Pancreas (tissue), 10 donors: ENCODE measurements at regions not wholly inside any gene's neighbourhood (a gene's known extent, or its start where the extent isn't known, plus 50 kb on each side); places are given as distances from the start of the nearest gene placed in this dataset.
A peak's percentile ranks its signal among the peaks of the same experiment; 100 is the strongest.

Experiments
- ATAC-seq, 4 donors: fragments of 200-7000 bp; cut with Tn5 transposase; one replicate each; pipeline versions ENCODE4 v1.8.0 to v1.9.1; 2020; ENCODE audit warnings: mild to moderate bottlenecking in 4 of 4, moderate library complexity in 4 of 4
- DNase-seq, 6 donors: peaks; one replicate each; pipeline ENCODE4 v3.0.0-alpha.2; 2020
- FAIRE-seq: peaks from 2 replicates; lab custom pipeline; 2012; peaks lifted over from hg19 to GRCh38; lab: Jason Lieb, UNC
- H3K27ac ChIP-seq, 4 donors: fragments of 200-600 bp; sonication (generic); 1 replicate in 3 of 4; 2 replicates in 1 of 4; pipeline versions ENCODE4 v1.5.0 to v1.8.0; 2020
- H3K27me3 ChIP-seq, 4 donors: fragments of 200-600 bp; one replicate each; pipeline ENCODE4 v1.8.0; 2021
- H3K36me3 ChIP-seq, 3 donors: fragments of 200-600 bp; sonication (generic) in 1 of 3; one replicate each; pipeline versions ENCODE4 v1.5.0 to v1.8.0; 2020 to 2021
- H3K4me1 ChIP-seq, 3 donors: fragments of 200-600 bp; one replicate each; pipeline ENCODE4 v1.8.0; 2021
- H3K4me3 ChIP-seq, 4 donors: fragments of 200-600 bp; sonication (generic) in 2 of 4; one replicate each; pipeline versions ENCODE4 v1.5.0 to v1.8.0; 2020 to 2021
- H3K9me3 ChIP-seq, 4 donors: fragments of 200-600 bp; one replicate each; pipeline ENCODE4 v1.8.0; 2021
- WGBS, 2 donors: extraction: QIAGEN DNeasy Blood & Tissue Kit; methylation state at CpG; one replicate each; pipeline ENCODE4 v1.1.7; 2013; 5-methylcytosine and 5-hydroxymethylcytosine counted together
- intact Hi-C, 3 donors: fragments of 100-400 bp; cut with DNase I; formaldehyde crosslinking; loops; one replicate each; pipeline versions ENCODE4 v1.11.1 to v1.14.2; 2022
- TF ChIP-seq, protein P1 (sequence below), 4 donors: fragments of 200-600 bp; sonication (generic) in 3 of 4; IDR thresholded peaks; one replicate each; pipeline versions ENCODE4 v1.5.0 to v1.8.0; 2021; ENCODE audit warnings: antibody characterized with exemption in 4 of 4
- donor health status: healthy with polysubstance abuse.
- donor health status: DM: no; HTN: no; CAD: no; lungs with moderate emphysema.
- donor health status: DM: no; HTN: no; CAD: no.
- donor health status: control.
- donor health status: control.
- donor health status: Bipolar disorder and iron deficiency.
- donor health status: DM: yes; HTN: yes; CAD: no.
- donor health status: DM: no; HTN: no; CAD: no.
- donor health status: DM: no; HTN: no; CAD: no.
- donor health status: DM: yes; HTN: yes; CAD: no.

DNA sequence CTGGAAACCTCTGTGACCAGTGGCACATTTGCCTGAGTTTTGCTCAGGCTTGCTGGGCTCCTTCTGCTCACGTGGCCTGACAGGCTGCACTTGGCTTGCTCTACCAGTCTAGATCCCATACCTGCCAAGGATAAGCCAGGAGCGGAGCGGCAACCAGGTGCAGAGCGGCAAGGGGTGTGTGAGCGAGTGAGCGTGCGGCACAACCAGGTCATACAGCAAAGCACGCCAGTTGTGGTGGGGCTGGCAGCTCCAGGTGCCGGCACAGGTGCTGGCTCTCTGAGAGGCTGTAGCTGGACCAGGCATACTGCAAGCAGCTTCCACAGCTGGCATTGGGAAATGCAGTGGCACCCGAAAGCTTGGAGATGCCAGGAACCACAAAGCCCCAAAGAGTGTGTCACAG is 1495.1 kb downstream of the PCDH7 start:
- no peaks in the 10 kb centered on the region for H3K4me1 ChIP-seq
- H3K36me3 ChIP-seq, result no peaks in the 10 kb centered on the region
- H3K4me3 ChIP-seq, result no peak overlapping the region
- DNase-seq (peak in 3 of 6 donors; percentile 12 to 50 (median 36)), ATAC-seq (no peak), FAIRE-seq (no peak)
- H3K27me3 ChIP-seq, result no peaks in the 10 kb centered on the region
- intact Hi-C loops, result no loop called here
- no peaks in the 10 kb centered on the region for H3K9me3 ChIP-seq
- no peak overlapping the region for H3K27ac ChIP-seq
- TF ChIP-seq, protein P1, sequence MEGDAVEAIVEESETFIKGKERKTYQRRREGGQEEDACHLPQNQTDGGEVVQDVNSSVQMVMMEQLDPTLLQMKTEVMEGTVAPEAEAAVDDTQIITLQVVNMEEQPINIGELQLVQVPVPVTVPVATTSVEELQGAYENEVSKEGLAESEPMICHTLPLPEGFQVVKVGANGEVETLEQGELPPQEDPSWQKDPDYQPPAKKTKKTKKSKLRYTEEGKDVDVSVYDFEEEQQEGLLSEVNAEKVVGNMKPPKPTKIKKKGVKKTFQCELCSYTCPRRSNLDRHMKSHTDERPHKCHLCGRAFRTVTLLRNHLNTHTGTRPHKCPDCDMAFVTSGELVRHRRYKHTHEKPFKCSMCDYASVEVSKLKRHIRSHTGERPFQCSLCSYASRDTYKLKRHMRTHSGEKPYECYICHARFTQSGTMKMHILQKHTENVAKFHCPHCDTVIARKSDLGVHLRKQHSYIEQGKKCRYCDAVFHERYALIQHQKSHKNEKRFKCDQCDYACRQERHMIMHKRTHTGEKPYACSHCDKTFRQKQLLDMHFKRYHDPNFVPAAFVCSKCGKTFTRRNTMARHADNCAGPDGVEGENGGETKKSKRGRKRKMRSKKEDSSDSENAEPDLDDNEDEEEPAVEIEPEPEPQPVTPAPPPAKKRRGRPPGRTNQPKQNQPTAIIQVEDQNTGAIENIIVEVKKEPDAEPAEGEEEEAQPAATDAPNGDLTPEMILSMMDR (IDR thresholded peaks at IDR 0.05), result no peak
- 84 to 91% methylated on average over 10 of the region's 10 CpGs for WGBS, 2 donors

DNA sequence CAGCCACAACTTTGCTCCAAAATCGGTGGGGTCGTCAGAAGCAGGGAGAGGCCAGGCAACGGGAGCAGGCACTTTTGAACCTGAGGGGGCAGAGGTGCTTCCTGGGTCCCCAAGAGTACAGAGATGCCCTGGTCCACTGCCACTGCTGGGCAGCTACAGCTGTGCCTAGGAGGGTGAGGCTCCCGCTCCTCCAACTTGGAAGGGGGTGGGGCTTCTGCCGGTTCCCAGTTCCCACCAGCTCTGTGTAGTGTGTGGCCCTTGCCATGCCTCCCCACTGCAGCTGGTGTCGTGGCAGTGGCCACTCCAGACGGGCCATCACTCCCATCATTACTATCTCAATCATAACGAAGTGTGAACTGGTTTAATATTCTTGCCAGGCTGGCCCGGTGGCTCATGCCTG is 1496.3 kb downstream of the PCDH7 start:
- WGBS, 2 donors, result 72 to 79% methylated on average over 9 of the region's 9 CpGs

DNA sequence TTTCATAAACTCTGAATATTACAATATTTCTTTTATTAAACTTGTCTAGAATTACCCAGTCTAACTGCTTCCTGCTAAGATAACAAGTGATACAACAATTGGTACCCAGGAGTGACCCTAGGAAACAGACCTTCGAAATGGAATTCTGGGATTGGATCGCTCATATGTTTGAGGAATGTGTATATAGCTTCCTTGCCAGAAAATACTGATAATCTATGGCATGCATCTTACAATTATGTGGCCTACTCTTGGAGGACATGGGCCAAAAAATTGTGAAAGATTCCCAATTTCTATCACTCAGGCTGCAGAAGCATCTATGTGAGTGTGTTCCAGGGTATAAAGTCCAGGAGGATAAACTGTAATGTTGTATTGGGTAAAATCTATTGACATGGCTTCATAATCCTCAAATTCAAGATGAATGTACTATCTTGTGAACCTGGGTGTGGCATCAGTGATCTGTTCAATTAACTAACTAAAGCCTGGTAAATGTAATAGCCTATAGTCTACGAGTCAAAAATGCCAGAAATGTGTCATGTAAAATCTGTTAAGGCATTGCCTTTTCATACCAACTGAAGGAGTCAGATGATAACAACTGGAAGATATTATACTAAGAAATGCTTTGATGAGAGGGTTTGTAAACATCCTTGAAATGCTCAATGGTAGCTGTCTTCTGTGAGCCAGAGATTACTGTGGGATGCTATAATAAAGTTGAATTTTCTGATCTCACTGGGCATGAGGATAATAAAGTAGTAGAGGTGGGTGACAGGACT is 1499.3 kb downstream of the PCDH7 start:
- FAIRE-seq (no peak), ATAC-seq (no peak), DNase-seq (no peak)
- WGBS, 2 donors, result 18 to 67% methylated on average over 3 of the region's 3 CpGs
- no peaks in the 10 kb centered on the region for H3K36me3 ChIP-seq
- no peaks in the 10 kb centered on the region for H3K9me3 ChIP-seq
- no peak overlapping the region for H3K4me3 ChIP-seq
- TF ChIP-seq, protein P1 (IDR thresholded peaks at IDR 0.05), result no peak
- H3K4me1 ChIP-seq, result no peaks in the 10 kb centered on the region
- H3K27me3 ChIP-seq, result no peaks in the 10 kb centered on the region
- intact Hi-C loops, result no loop called here
- H3K27ac ChIP-seq, result no peak overlapping the region

More for the DNA sequence above, 1496.3 kb downstream of the PCDH7 start:
- FAIRE-seq, result no peak
- Histone ChIP-seq H3K4me1 (no peaks in the 10 kb centered on the region), H3K4me3 (no peak overlapping the region), H3K27me3 (no peaks in the 10 kb centered on the region), H3K9me3 (no peaks in the 10 kb centered on the region), H3K36me3 (no peaks in the 10 kb centered on the region), H3K27ac (no peak overlapping the region)
- TF ChIP-seq, protein P1 (IDR thresholded peaks at IDR 0.05), result no peak
- no peak for ATAC-seq
- intact Hi-C loops, result no loop called here
- DNase-seq, result peak in 1 of 6 donors; percentile 11

DNA sequence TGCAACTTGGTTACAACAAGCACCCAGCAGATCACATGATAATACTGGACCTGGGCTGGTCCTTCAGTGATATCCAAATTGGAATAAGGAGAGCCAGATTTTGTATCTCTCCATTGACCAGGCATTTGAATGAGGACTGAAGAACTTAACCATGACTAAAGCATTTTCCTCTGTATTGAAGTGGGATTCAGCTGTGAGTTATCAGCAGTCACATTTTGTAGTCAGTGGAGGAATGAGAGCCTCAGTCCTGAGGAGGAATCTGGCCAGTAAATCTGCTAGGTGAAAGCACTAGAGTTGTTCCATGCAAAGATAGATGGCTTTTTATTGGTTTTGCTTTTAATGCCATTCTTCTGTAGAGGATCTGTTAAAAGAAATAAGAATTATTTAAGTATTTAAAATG is 1506.0 kb downstream of the PCDH7 start:
- FAIRE-seq, result no peak
- H3K36me3 ChIP-seq, result no peaks in the 10 kb centered on the region
- TF ChIP-seq, protein P1 (IDR thresholded peaks at IDR 0.05), result no peak

DNA sequence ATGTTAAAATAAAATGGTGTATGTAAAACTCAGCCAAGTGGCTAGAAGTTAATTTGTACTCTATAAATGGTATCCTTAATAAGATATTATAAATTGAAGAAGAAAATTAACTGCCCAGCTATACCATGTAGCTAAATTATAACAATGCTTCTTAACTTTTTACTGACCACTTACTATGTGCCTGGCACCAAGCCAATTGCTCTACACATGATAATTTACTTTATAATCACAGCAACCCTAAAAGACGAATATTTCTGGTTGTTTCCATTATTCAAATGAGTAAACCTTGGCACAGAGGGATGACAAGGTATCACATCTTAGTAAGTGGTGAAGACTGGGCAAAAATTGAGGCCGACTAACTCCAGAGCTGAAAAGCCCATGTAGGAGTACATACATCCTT is 1506.6 kb downstream of the PCDH7 start:
- no peaks in the 10 kb centered on the region for H3K4me1 ChIP-seq
- H3K36me3 ChIP-seq, result no peaks in the 10 kb centered on the region
- intact Hi-C loops, result no loop called here
- ATAC-seq (no peak), DNase-seq (no peak), FAIRE-seq (no peak)
- H3K9me3 ChIP-seq, result no peaks in the 10 kb centered on the region
- WGBS, 2 donors, result 60 to 68% methylated on average over 2 of the region's 2 CpGs
- no peaks in the 10 kb centered on the region for H3K27me3 ChIP-seq
- TF ChIP-seq, protein P1 (IDR thresholded peaks at IDR 0.05), result no peak
- no peak overlapping the region for H3K4me3 ChIP-seq
- H3K27ac ChIP-seq, result no peak overlapping the region

More for the DNA sequence above, 1506.0 kb downstream of the PCDH7 start:
- H3K4me1 ChIP-seq, result no peaks in the 10 kb centered on the region
- H3K9me3 ChIP-seq, result no peaks in the 10 kb centered on the region
- ATAC-seq (no peak), DNase-seq (no peak)
- no peak overlapping the region for H3K4me3 ChIP-seq
- H3K27me3 ChIP-seq, result no peaks in the 10 kb centered on the region
- intact Hi-C loops, result no loop called here
- no peak overlapping the region for H3K27ac ChIP-seq
